Kidney epithelial cell (primary cell): ENCODE measurements at regions not wholly inside any gene's neighbourhood (a gene's known extent, or its start where the extent isn't known, plus 50 kb on each side); places are given as distances from the start of the nearest gene placed in this dataset.

ENCODE experiments used
- DNase-seq: peaks from one replicate; pipeline ENCODE4 v3.0.0-alpha.2; 2010; ENCODE audit warnings: low read depth
- H3K27me3 ChIP-seq: 2 replicates; pipeline ENCODE4 v1.6.0; 2011; ENCODE audit warnings: low read length; ENCODE audit not compliant: control insufficient read depth, insufficient read depth
- H3K36me3 ChIP-seq: 2 replicates; pipeline ENCODE4 v1.5.1; 2011; ENCODE audit warnings: low read length; ENCODE audit not compliant: control insufficient read depth, insufficient read depth
- H3K4me3 ChIP-seq: 2 replicates; pipeline ENCODE4 v1.5.1; 2011; ENCODE audit warnings: low read depth, mild to moderate bottlenecking, control low read depth, low read length
- CTCF ChIP-seq: IDR thresholded peaks from 2 replicates; pipeline ENCODE4 v1.5.1; 2011; ENCODE audit warnings: mild to moderate bottlenecking, moderate library complexity, low read length, control low read depth, inconsistent platforms; ENCODE audit not compliant: insufficient read depth, poor library complexity, severe bottlenecking

GRCh38 chr5:54695198-54695966 lies 177.8 kb downstream of the SNX18 start:
- no peaks in the 10 kb centered on the region for H3K27me3 ChIP-seq
- H3K4me3 ChIP-seq, result no peak overlapping the region
- no peak for TF ChIP-seq CTCF
- DNase-seq, result no peak
- no peaks in the 10 kb centered on the region for H3K36me3 ChIP-seq

GRCh38 chr5:54693936-54694657 lies 176.5 kb downstream of the SNX18 start:
- no peak for TF ChIP-seq CTCF
- Histone ChIP-seq H3K36me3 (no peaks in the 10 kb centered on the region), H3K4me3 (no peak overlapping the region), H3K27me3 (no peaks in the 10 kb centered on the region)
- DNase-seq, result no peak

GRCh38 chr5:54692631-54693030 lies 175.1 kb downstream of the SNX18 start:
- DNase-seq, result no peak
- Histone ChIP-seq H3K27me3 (no peaks in the 10 kb centered on the region), H3K4me3 (no peak overlapping the region), H3K36me3 (no peaks in the 10 kb centered on the region)
- TF ChIP-seq CTCF, result no peak

- Histone ChIP-seq H3K4me3 (no peak overlapping the region), H3K27me3 (no peaks in the 10 kb centered on the region), H3K36me3 (no peaks in the 10 kb centered on the region)
- no peak for DNase-seq
- no peak for TF ChIP-seq CTCF
These were observed 174.1 kb downstream of the SNX18 start for GRCh38 chr5:54691656-54692055.

GRCh38 chr5:54689411-54690251 lies 172.1 kb downstream of the SNX18 start:
- TF ChIP-seq CTCF, result no peak
- Histone ChIP-seq H3K27me3 (no peaks in the 10 kb centered on the region), H3K4me3 (no peak overlapping the region), H3K36me3 (no peaks in the 10 kb centered on the region)
- DNase-seq, result no peak
